GM23338 (cell line): ENCODE measurements at regions not wholly inside any gene's neighbourhood (a gene's known extent, or its start where the extent isn't known, plus 50 kb on each side); places are given as distances from the start of the nearest gene placed in this dataset.

Source experiments
- ATAC-seq: fragments of 200-7000 bp; cut with Tn5 transposase; 3 replicates; pipeline ENCODE4 v1.9.1; 2020
- DNase-seq: peaks from one replicate; pipeline ENCODE4 v3.0.0-alpha.2; 2015; ENCODE audit warnings: low spot score
- H2AFZ ChIP-seq: fragments of 200-600 bp; sonication (generic); 2 replicates; pipeline ENCODE4 v1.8.0; 2016; ENCODE audit warnings: antibody characterized with exemption, mild to moderate bottlenecking, moderate library complexity
- H3F3A ChIP-seq: fragments of 200-600 bp; sonication (generic); replicated peaks from 2 replicates; pipeline ENCODE4 v1.8.0; 2017; ENCODE audit warnings: antibody characterized with exemption, mixed run types, low read depth
- H3K27ac ChIP-seq: fragments of 200-600 bp; sonication (generic); 2 replicates; pipeline ENCODE4 v1.6.1; 2016; ENCODE audit warnings: low read depth
- H3K27me3 ChIP-seq: fragments of 200-600 bp; sonication (generic); 2 replicates; pipeline ENCODE4 v1.8.0; 2016; ENCODE audit warnings: mild to moderate bottlenecking, mixed run types, moderate library complexity; ENCODE audit not compliant: insufficient read depth
- H3K36me3 ChIP-seq: fragments of 200-600 bp; sonication (generic); 2 replicates; pipeline ENCODE4 v1.8.0; 2016; ENCODE audit warnings: mild to moderate bottlenecking; ENCODE audit not compliant: insufficient read depth
- H3K4me1 ChIP-seq: fragments of 200-600 bp; sonication (generic); 2 replicates; pipeline ENCODE4 v1.8.0; 2016; ENCODE audit warnings: mild to moderate bottlenecking, moderate library complexity; ENCODE audit not compliant: insufficient read depth
- H3K4me2 ChIP-seq: fragments of 200-600 bp; sonication (generic); 2 replicates; pipeline ENCODE4 v1.7.1; 2017; ENCODE audit warnings: mixed run types
- H3K4me3 ChIP-seq: fragments of 200-600 bp; sonication (generic); 2 replicates; pipeline ENCODE4 v1.6.1; 2016; ENCODE audit warnings: mixed run types
- H3K79me2 ChIP-seq: fragments of 200-600 bp; sonication (generic); replicated peaks from 2 replicates; pipeline ENCODE4 v1.8.0; 2017; ENCODE audit warnings: mild to moderate bottlenecking; ENCODE audit not compliant: insufficient read depth
- H3K9me2 ChIP-seq: fragments of 200-600 bp; sonication (generic); 2 replicates; pipeline ENCODE4 v1.8.0; 2017; ENCODE audit not compliant: insufficient read depth
- H4K20me1 ChIP-seq: fragments of 200-600 bp; sonication (generic); replicated peaks from 2 replicates; pipeline ENCODE4 v1.8.0; 2017; ENCODE audit warnings: mild to moderate bottlenecking; ENCODE audit not compliant: insufficient read depth
- H3K27ac Mint-ChIP-seq: 2 replicates; pipeline ENCODE4 v1.8.0; 2020; ENCODE audit warnings: inconsistent platforms, mild to moderate bottlenecking, moderate library complexity, mixed read lengths
- H3K27me3 Mint-ChIP-seq: 3 replicates; pipeline ENCODE4 v1.8.0; 2022; ENCODE audit warnings: low read depth, mild to moderate bottlenecking, moderate library complexity, mixed read lengths, inconsistent platforms; ENCODE audit not compliant: insufficient read depth, poor library complexity
- H3K36me3 Mint-ChIP-seq: 3 replicates; pipeline ENCODE4 v1.8.0; 2021; ENCODE audit warnings: low read depth, mild to moderate bottlenecking, inconsistent platforms, moderate library complexity, mixed read lengths
- H3K4me1 Mint-ChIP-seq: 3 replicates; pipeline ENCODE4 v1.8.0; 2020; ENCODE audit warnings: mild to moderate bottlenecking, inconsistent platforms, mixed read lengths
- H3K4me3 Mint-ChIP-seq: 3 replicates; pipeline ENCODE4 v1.8.0; 2021; ENCODE audit warnings: moderate library complexity, mild to moderate bottlenecking, inconsistent platforms, mixed read lengths
- H3K9me3 Mint-ChIP-seq: 3 replicates; pipeline ENCODE4 v1.8.0; 2020; ENCODE audit warnings: moderate library complexity, mild to moderate bottlenecking, inconsistent platforms, mixed read lengths
- CREB1 ChIP-seq: fragments of 250-450 bp; sonication (Bioruptor Pico); IDR thresholded peaks from 2 replicates; pipeline ENCODE4 v1.5.0; 2020; ENCODE audit warnings: low read depth, mild to moderate bottlenecking, moderate library complexity
- ETS1 ChIP-seq: IDR thresholded peaks from 2 replicates; pipeline ENCODE4 v1.6.1; 2016; ENCODE audit warnings: antibody characterized with exemption
- EZH2 ChIP-seq: fragments of 200-600 bp; sonication (generic); IDR thresholded peaks from one replicate; pipeline ENCODE4 v1.8.0; 2017; ENCODE audit warnings: antibody characterized with exemption, mild to moderate bottlenecking, low read depth; ENCODE audit not compliant: unreplicated experiment
- EZH2phosphoT487 ChIP-seq: fragments of 200-600 bp; sonication (generic); IDR thresholded peaks from one replicate; pipeline ENCODE4 v1.8.1; 2018; ENCODE audit warnings: antibody characterized with exemption; ENCODE audit not compliant: unreplicated experiment
- NANOG ChIP-seq: IDR thresholded peaks from 2 replicates; pipeline ENCODE4 v1.6.1; 2016; ENCODE audit warnings: antibody characterized with exemption, borderline replicate concordance
- REST ChIP-seq: IDR thresholded peaks from one replicate; pipeline ENCODE4 v1.6.1; 2018; ENCODE audit warnings: antibody characterized with exemption; ENCODE audit not compliant: unreplicated experiment
- STAT1 ChIP-seq: IDR thresholded peaks from one replicate; pipeline ENCODE4 v1.6.1; 2016; ENCODE audit warnings: antibody characterized with exemption; ENCODE audit not compliant: unreplicated experiment
- ZNF114 ChIP-seq: fragments of 250-450 bp; sonication (Bioruptor Pico); IDR thresholded peaks from 2 replicates; pipeline ENCODE4 v1.5.0; 2020; ENCODE audit warnings: mild to moderate bottlenecking, moderate library complexity
- ZNF331 ChIP-seq: fragments of 250-450 bp; sonication (Bioruptor Pico); IDR thresholded peaks from 2 replicates; pipeline ENCODE4 v1.5.0; 2020; ENCODE audit warnings: low read depth, mild to moderate bottlenecking, moderate library complexity
- TF ChIP-seq, protein P1 (sequence below): fragments of 250-450 bp; sonication (Bioruptor Pico); IDR thresholded peaks from 2 replicates; pipeline ENCODE4 v1.5.0; 2020; ENCODE audit warnings: mild to moderate bottlenecking, moderate library complexity

DNA sequence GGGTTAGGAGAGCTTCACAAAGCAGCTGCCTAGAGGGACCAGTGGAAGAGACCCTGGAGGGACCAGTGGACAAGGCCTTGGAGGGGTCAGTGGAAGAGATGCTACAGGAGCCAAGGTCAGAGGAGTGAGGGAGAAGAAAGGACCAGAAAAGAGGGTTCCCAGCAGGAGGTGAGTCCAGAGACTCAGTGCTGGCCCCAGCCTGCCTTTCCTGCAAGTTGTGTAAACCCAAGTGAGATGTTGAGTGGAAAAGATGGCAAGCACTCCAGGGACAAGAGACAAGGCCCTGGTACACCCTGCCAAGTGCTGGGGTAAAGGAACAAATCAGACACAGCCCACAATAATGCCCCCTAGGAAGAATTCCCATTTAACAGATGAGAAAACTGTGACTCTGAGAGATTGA is 94.4 kb downstream of the TTC32 start (continued):
- TF ChIP-seq, protein P1, sequence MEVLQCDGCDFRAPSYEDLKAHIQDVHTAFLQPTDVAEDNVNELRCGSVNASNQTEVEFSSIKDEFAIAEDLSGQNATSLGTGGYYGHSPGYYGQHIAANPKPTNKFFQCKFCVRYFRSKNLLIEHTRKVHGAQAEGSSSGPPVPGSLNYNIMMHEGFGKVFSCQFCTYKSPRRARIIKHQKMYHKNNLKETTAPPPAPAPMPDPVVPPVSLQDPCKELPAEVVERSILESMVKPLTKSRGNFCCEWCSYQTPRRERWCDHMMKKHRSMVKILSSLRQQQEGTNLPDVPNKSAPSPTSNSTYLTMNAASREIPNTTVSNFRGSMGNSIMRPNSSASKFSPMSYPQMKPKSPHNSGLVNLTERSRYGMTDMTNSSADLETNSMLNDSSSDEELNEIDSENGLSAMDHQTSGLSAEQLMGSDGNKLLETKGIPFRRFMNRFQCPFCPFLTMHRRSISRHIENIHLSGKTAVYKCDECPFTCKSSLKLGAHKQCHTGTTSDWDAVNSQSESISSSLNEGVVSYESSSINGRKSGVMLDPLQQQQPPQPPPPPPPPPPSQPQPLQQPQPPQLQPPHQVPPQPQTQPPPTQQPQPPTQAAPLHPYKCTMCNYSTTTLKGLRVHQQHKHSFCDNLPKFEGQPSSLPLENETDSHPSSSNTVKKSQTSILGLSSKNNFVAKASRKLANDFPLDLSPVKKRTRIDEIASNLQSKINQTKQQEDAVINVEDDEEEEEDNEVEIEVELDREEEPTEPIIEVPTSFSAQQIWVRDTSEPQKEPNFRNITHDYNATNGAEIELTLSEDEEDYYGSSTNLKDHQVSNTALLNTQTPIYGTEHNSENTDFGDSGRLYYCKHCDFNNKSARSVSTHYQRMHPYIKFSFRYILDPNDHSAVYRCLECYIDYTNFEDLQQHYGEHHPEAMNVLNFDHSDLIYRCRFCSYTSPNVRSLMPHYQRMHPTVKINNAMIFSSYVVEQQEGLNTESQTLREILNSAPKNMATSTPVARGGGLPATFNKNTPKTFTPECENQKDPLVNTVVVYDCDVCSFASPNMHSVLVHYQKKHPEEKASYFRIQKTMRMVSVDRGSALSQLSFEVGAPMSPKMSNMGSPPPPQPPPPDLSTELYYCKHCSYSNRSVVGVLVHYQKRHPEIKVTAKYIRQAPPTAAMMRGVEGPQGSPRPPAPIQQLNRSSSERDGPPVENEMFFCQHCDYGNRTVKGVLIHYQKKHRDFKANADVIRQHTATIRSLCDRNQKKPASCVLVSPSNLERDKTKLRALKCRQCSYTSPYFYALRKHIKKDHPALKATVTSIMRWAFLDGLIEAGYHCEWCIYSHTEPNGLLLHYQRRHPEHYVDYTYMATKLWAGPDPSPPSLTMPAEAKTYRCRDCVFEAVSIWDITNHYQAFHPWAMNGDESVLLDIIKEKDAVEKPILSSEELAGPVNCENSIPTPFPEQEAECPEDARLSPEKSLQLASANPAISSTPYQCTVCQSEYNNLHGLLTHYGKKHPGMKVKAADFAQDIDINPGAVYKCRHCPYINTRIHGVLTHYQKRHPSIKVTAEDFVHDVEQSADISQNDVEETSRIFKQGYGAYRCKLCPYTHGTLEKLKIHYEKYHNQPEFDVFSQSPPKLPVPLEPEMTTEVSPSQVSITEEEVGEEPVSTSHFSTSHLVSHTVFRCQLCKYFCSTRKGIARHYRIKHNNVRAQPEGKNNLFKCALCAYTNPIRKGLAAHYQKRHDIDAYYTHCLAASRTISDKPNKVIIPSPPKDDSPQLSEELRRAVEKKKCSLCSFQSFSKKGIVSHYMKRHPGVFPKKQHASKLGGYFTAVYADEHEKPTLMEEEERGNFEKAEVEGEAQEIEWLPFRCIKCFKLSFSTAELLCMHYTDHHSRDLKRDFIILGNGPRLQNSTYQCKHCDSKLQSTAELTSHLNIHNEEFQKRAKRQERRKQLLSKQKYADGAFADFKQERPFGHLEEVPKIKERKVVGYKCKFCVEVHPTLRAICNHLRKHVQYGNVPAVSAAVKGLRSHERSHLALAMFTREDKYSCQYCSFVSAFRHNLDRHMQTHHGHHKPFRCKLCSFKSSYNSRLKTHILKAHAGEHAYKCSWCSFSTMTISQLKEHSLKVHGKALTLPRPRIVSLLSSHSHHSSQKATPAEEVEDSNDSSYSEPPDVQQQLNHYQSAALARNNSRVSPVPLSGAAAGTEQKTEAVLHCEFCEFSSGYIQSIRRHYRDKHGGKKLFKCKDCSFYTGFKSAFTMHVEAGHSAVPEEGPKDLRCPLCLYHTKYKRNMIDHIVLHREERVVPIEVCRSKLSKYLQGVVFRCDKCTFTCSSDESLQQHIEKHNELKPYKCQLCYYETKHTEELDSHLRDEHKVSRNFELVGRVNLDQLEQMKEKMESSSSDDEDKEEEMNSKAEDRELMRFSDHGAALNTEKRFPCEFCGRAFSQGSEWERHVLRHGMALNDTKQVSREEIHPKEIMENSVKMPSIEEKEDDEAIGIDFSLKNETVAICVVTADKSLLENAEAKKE (CRISPR knock-in tag), result no peak
- TF ChIP-seq ETS1 (no peak), STAT1 (no peak)

DNA sequence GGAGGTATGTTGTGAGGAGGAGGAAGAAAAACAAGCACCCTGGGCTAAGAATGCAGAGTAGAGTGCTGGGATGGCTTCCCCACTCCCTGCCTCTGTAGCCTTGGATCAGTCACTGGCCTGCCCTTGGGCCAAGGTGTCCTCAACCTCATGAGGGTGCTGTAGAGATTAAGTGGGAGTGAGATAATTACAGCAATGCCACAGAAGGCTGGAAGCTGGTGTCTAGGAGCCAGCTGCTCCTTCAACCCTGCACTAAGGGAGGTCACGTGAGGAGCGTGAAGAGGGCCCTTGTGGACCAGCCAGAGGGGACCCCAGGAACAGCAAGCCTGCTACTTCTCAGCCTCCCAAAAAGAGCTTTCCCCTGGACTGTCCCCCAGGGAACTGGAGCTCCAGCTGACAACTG is 95.2 kb downstream of the TTC32 start:
- no peaks in the 10 kb centered on the region; the same call in 1 of the 2 replicates for H4K20me1 ChIP-seq
- DNase-seq (no peak), ATAC-seq (no peak)
- Mint-ChIP-seq H3K36me3 (no peaks in the 10 kb centered on the region), H3K4me3 (no peak overlapping the region), H3K9me3 (no peaks in the 10 kb centered on the region), H3K4me1 (no peaks in the 10 kb centered on the region), H3K27me3 (peaks cover 4% of the 10 kb centered on the region), H3K27ac (no peak overlapping the region)
- H3K36me3 ChIP-seq, result no peaks in the 10 kb centered on the region
- H3F3A ChIP-seq, result no peaks in the 10 kb centered on the region
- no peak for TF ChIP-seq EZH2
- no peak for TF ChIP-seq NANOG
- TF ChIP-seq ZNF114 (CRISPR knock-in tag), result no peak
- no peak for TF ChIP-seq EZH2phosphoT487
- no peak for TF ChIP-seq ZNF331
- no peak for TF ChIP-seq CREB1
- no peak for TF ChIP-seq REST
- no peak overlapping the region for H3K4me3 ChIP-seq
- H2AFZ ChIP-seq, result no peak overlapping the region
- H3K27me3 ChIP-seq, result no peaks in the 10 kb centered on the region
- H3K79me2 ChIP-seq, result no peaks in the 10 kb centered on the region
- no peak overlapping the region for H3K27ac ChIP-seq
- H3K9me2 ChIP-seq, result 0 out of 2 replicates have a peak, but pooled peaks cover 4% of the 10 kb centered on the region
- no peak overlapping the region for H3K4me2 ChIP-seq
- H3K4me1 ChIP-seq, result no peaks in the 10 kb centered on the region
